H1 (cell line): ENCODE measurements at regions not wholly inside any gene's neighbourhood (a gene's known extent, or its start where the extent isn't known, plus 50 kb on each side); places are given as distances from the start of the nearest gene placed in this dataset.

Experiments
- CTCF ChIA-PET: fragments of 300-600 bp; sonication (Branson Sonifier 250); formaldehyde crosslinking; loops from one replicate; lab custom pipeline; 2021; ENCODE audit not compliant: partially characterized antibody; lab: Charles Lee
- POLR2A ChIA-PET: fragments of 300-600 bp; sonication (Branson Sonifier 250); formaldehyde crosslinking; loops from one replicate; lab custom pipeline; 2021; ENCODE audit warnings: inconsistent platforms; ENCODE audit not compliant: partially characterized antibody; lab: Charles Lee
- DNase-seq, 2 experiments: peaks; one replicate each; pipeline versions ENCODE4 v3.0.0 to v3.0.0-alpha.2; 2010 to 2022; ENCODE audit warnings: low spot score in 2 of 2, low read depth in 1 of 2, mixed read lengths in 1 of 2
- FAIRE-seq: peaks from 2 replicates; lab custom pipeline; 2011; peaks lifted over from hg19 to GRCh38; lab: Jason Lieb, UNC
- H2AFZ ChIP-seq: 2 replicates; pipeline ENCODE4 v1.8.1; 2012; ENCODE audit warnings: low read length, inconsistent platforms
- H2AK5ac ChIP-seq: 2 replicates; pipeline ENCODE4 v1.6.1; 2013; ENCODE audit warnings: low read depth, low read length
- H2BK120ac ChIP-seq: replicated peaks from 2 replicates; pipeline ENCODE3; 2013; ENCODE audit warnings: low read depth, low read length, inconsistent platforms
- H2BK12ac ChIP-seq: 2 replicates; pipeline ENCODE4 v1.6.1; 2013; ENCODE audit warnings: low read depth, low read length
- H2BK15ac ChIP-seq: 2 replicates; pipeline ENCODE4 v1.6.1; 2013; ENCODE audit warnings: low read length
- H2BK20ac ChIP-seq: 2 replicates; pipeline ENCODE4 v1.6.1; 2013; ENCODE audit warnings: low read length
- H2BK5ac ChIP-seq: 2 replicates; pipeline ENCODE4 v1.6.1; 2013; ENCODE audit warnings: low read depth, low read length
- H3K14ac ChIP-seq: 2 replicates; pipeline ENCODE4 v1.6.1; 2013; ENCODE audit warnings: inconsistent platforms; ENCODE audit not compliant: insufficient read length
- H3K18ac ChIP-seq: 2 replicates; pipeline ENCODE4 v1.6.1; 2013; ENCODE audit warnings: low read length; ENCODE audit errors: extremely low read depth
- H3K23ac ChIP-seq: 2 replicates; pipeline ENCODE4 v1.6.1; 2013; ENCODE audit warnings: inconsistent platforms; ENCODE audit not compliant: insufficient read length
- H3K23me2 ChIP-seq: 2 replicates; pipeline ENCODE4 v1.6.1; 2013; ENCODE audit warnings: low read depth, low read length
- H3K27ac ChIP-seq: 2 replicates; pipeline ENCODE4 v1.6.1; 2011; ENCODE audit warnings: low read depth, low read length, inconsistent platforms
- H3K27me3 ChIP-seq, 4 experiments: replicated peaks in 1 of 4; 1 replicate in 1 of 4; 2 replicates in 3 of 4; pipeline versions ENCODE4 v1.6.1 to v1.8.1; 2011 to 2013; ENCODE audit warnings: low read length in 3 of 4, mild to moderate bottlenecking in 3 of 4, inconsistent platforms in 2 of 4, mixed read lengths in 2 of 4, moderate library complexity in 1 of 4; ENCODE audit not compliant: control insufficient read depth in 3 of 4, insufficient read depth in 3 of 4; ENCODE audit errors: extremely low read depth in 1 of 4
- H3K36me3 ChIP-seq, 4 experiments: 2 replicates each; pipeline versions ENCODE4 v1.6.1 to v1.8.1; 2011 to 2013; ENCODE audit warnings: mild to moderate bottlenecking in 4 of 4, low read length in 3 of 4, moderate library complexity in 2 of 4, control low read depth in 1 of 4, inconsistent platforms in 1 of 4; ENCODE audit not compliant: insufficient read depth in 4 of 4, control insufficient read depth in 2 of 4
- H3K4ac ChIP-seq: replicated peaks from 2 replicates; pipeline ENCODE3; 2013; ENCODE audit warnings: low read length, low read depth, mixed read lengths, inconsistent platforms; ENCODE audit not compliant: insufficient read length
- H3K4me1 ChIP-seq, 4 experiments: replicated peaks in 1 of 4; 1 replicate in 1 of 4; 2 replicates in 3 of 4; pipeline versions ENCODE4 v1.6.1 to v1.8.1; 2011 to 2013; ENCODE audit warnings: low read length in 3 of 4, inconsistent platforms in 2 of 4, mixed read lengths in 1 of 4; ENCODE audit not compliant: insufficient read depth in 4 of 4, control insufficient read depth in 3 of 4
- H3K4me2 ChIP-seq, 2 experiments: 2 replicates each; pipeline versions ENCODE4 v1.6.1 to v1.8.1; 2011 to 2013; ENCODE audit warnings: low read depth in 2 of 2, low read length in 2 of 2, control low read depth in 1 of 2, inconsistent platforms in 1 of 2, mild to moderate bottlenecking in 1 of 2; ENCODE audit not compliant: insufficient read depth in 1 of 2
- H3K4me3 ChIP-seq, 4 experiments: fragments of 200-600, 300-600 bp in 1 of 4; sonication (generic), shearing (Covaris generic), sonication (Bioruptor Twin) in 1 of 4; 2 replicates each; pipeline versions ENCODE4 v1.5.1 to v1.8.1; 2011 to 2016; ENCODE audit warnings: low read length in 4 of 4, low read depth in 3 of 4, control low read depth in 2 of 4, inconsistent platforms in 2 of 4, mild to moderate bottlenecking in 2 of 4, mixed read lengths in 1 of 4, moderate library complexity in 1 of 4; ENCODE audit not compliant: insufficient read depth in 2 of 4; ENCODE audit errors: extremely low read depth in 1 of 4
- H3K56ac ChIP-seq: replicated peaks from 2 replicates; pipeline ENCODE3; 2013; ENCODE audit warnings: low read depth, mild to moderate bottlenecking, mixed read lengths, low read length, inconsistent platforms; ENCODE audit not compliant: insufficient read length
- H3K79me1 ChIP-seq: 2 replicates; pipeline ENCODE4 v1.6.1; 2013; ENCODE audit warnings: low read depth, low read length, control low read depth
- H3K79me2 ChIP-seq, 2 experiments: 2 replicates each; pipeline versions ENCODE4 v1.6.1 to v1.8.1; 2012 to 2013; ENCODE audit warnings: low read length in 2 of 2, mild to moderate bottlenecking in 2 of 2, inconsistent platforms in 1 of 2; ENCODE audit not compliant: insufficient read depth in 2 of 2, control insufficient read depth in 1 of 2
- H3K9ac ChIP-seq, 4 experiments: replicated peaks in 1 of 4; 1 replicate in 1 of 4; 2 replicates in 3 of 4; pipeline versions ENCODE4 v1.6.1 to v1.8.1; 2011 to 2013; ENCODE audit warnings: low read depth in 3 of 4, low read length in 3 of 4, control low read depth in 2 of 4, mild to moderate bottlenecking in 2 of 4, moderate library complexity in 2 of 4, inconsistent platforms in 1 of 4; ENCODE audit errors: extremely low read depth in 1 of 4
- H3K9me3 ChIP-seq, 2 experiments: 2 replicates each; pipeline versions ENCODE4 v1.6.1 to v1.8.1; 2012 to 2013; ENCODE audit warnings: mild to moderate bottlenecking in 2 of 2, moderate library complexity in 2 of 2, control low read depth in 1 of 2, inconsistent platforms in 1 of 2, low read depth in 1 of 2, low read length in 1 of 2, mixed read lengths in 1 of 2; ENCODE audit not compliant: insufficient read depth in 2 of 2
- H4K20me1 ChIP-seq, 2 experiments: replicated peaks in 1 of 2; 2 replicates each; pipeline versions ENCODE3 to v1.8.1; 2011 to 2013; ENCODE audit warnings: inconsistent platforms in 2 of 2, low read length in 2 of 2, mild to moderate bottlenecking in 1 of 2; ENCODE audit not compliant: insufficient read depth in 2 of 2, control insufficient read depth in 1 of 2
- H4K5ac ChIP-seq: 2 replicates; pipeline ENCODE4 v1.6.1; 2013; ENCODE audit warnings: low read length, low read depth, mixed read lengths, inconsistent platforms; ENCODE audit not compliant: insufficient read length
- H4K8ac ChIP-seq: 2 replicates; pipeline ENCODE4 v1.8.0; 2013; ENCODE audit warnings: mild to moderate bottlenecking, moderate library complexity, low read length, inconsistent platforms; ENCODE audit not compliant: insufficient read depth; ENCODE audit errors: extremely low read depth
- H4K91ac ChIP-seq: replicated peaks from 2 replicates; pipeline ENCODE3; 2013; ENCODE audit warnings: low read length, mixed read lengths, inconsistent platforms; ENCODE audit not compliant: insufficient read length
- ATF3 ChIP-seq: IDR thresholded peaks from 2 replicates; pipeline ENCODE4 v1.6.1; 2011; ENCODE audit warnings: low read depth, mild to moderate bottlenecking, low read length; ENCODE audit not compliant: insufficient read depth
- BCL11A ChIP-seq, 2 experiments: IDR thresholded peaks; one replicate each; pipeline ENCODE4 v1.6.1; 2011; ENCODE audit warnings: low read depth in 2 of 2, low read length in 2 of 2, mild to moderate bottlenecking in 2 of 2
- EP300 ChIP-seq, 2 experiments: IDR thresholded peaks; 1 replicate in 1 of 2; 2 replicates in 1 of 2; pipeline ENCODE4 v1.6.1; 2011 to 2012; ENCODE audit warnings: low read depth in 2 of 2, low read length in 2 of 2, mild to moderate bottlenecking in 2 of 2, borderline replicate concordance in 1 of 2, inconsistent platforms in 1 of 2, moderate library complexity in 1 of 2
- HDAC6 ChIP-seq: IDR thresholded peaks from one replicate; pipeline ENCODE4 v1.7.1; 2012; ENCODE audit warnings: low read depth, mild to moderate bottlenecking, inconsistent platforms, low read length, moderate library complexity
- MAX ChIP-seq: IDR thresholded peaks from 2 replicates; pipeline ENCODE4 v1.6.1; 2012; ENCODE audit warnings: inconsistent platforms
- POLR2A ChIP-seq, 2 experiments: IDR thresholded peaks; 1 replicate in 1 of 2; 2 replicates in 1 of 2; pipeline ENCODE4 v1.6.1; 2011; ENCODE audit warnings: low read depth in 2 of 2, low read length in 2 of 2, mild to moderate bottlenecking in 2 of 2; ENCODE audit errors: control extremely low read depth in 1 of 2
- POLR2AphosphoS5 ChIP-seq: IDR thresholded peaks from 2 replicates; pipeline ENCODE4 v1.6.1; 2011; ENCODE audit warnings: low read depth, low read length
- POU5F1 ChIP-seq: IDR thresholded peaks from 2 replicates; pipeline ENCODE4 v1.6.1; 2011; ENCODE audit warnings: low read depth, mild to moderate bottlenecking, low read length, moderate library complexity
- RXRA ChIP-seq: IDR thresholded peaks from 2 replicates; pipeline ENCODE4 v1.6.1; 2011; ENCODE audit warnings: low read depth, mild to moderate bottlenecking, low read length, moderate library complexity; ENCODE audit not compliant: insufficient read depth
- SIRT6 ChIP-seq: IDR thresholded peaks from one replicate; pipeline ENCODE4 v1.7.1; 2012; ENCODE audit warnings: low read length, inconsistent platforms
- SIX5 ChIP-seq: IDR thresholded peaks from 2 replicates; pipeline ENCODE4 v1.6.1; 2011; ENCODE audit warnings: mild to moderate bottlenecking, low read depth, low read length
- SUZ12 ChIP-seq: fragments of 200-600 bp; sonication (generic); IDR thresholded peaks from 2 replicates; pipeline ENCODE4 v1.6.1; 2012; ENCODE audit warnings: mild to moderate bottlenecking, inconsistent platforms, low read length, moderate library complexity, mixed read lengths
- ZNF274 ChIP-seq: IDR thresholded peaks from 2 replicates; pipeline ENCODE4 v1.7.0; 2012; ENCODE audit warnings: low read length, borderline replicate concordance; ENCODE audit errors: extremely low read depth
- WGBS, 2 experiments: shearing (Covaris generic) in 1 of 2; methylation state at CpG; one replicate each; pipeline versions ENCODE4 v1.1.6 to v1.1.7; 2013 to 2015; ENCODE audit warnings: low lambda C conversion rate in 2 of 2, mixed read lengths in 2 of 2, inconsistent platforms in 1 of 2, low coverage in 1 of 2, missing lambda C conversion rate in 1 of 2; ENCODE audit not compliant: insufficient replicate concordance in 2 of 2, insufficient coverage in 1 of 2, insufficient read length in 1 of 2; ENCODE audit errors: extremely low coverage in 1 of 2, missing lambda C conversion rate in 1 of 2; 5-methylcytosine and 5-hydroxymethylcytosine counted together

GRCh38 chr12:14193639-14194038 is 171.8 kb upstream of the ATF7IP start:
- POLR2A ChIA-PET = no interaction called here
- Histone ChIP-seq H3K36me3 (no peaks in the 10 kb centered on the region), H3K79me1 (no peaks in the 10 kb centered on the region), H3K18ac (no peak overlapping the region), H3K9me3 (no peaks in the 10 kb centered on the region), H2BK20ac (no peak overlapping the region), H3K4ac (no peak overlapping the region), H4K5ac (no peak overlapping the region), H3K9ac (no peak overlapping the region), H3K14ac (no peak overlapping the region), H2BK15ac (no peak overlapping the region), H3K4me1 (peaks cover 0 to 6% (median 4%) of the 10 kb centered on the region in 4 experiments; a peak in 3 of 7 replicates), H3K79me2 (no peaks in the 10 kb centered on the region), H4K91ac (no peak overlapping the region), H3K4me2 (no peak overlapping the region), H2AK5ac (no peak overlapping the region), H4K8ac (no peak overlapping the region), H2BK120ac (no peak overlapping the region), H3K27ac (no peak overlapping the region), H3K4me3 (no peak overlapping the region), H3K56ac (no peak overlapping the region), H2BK5ac (no peak overlapping the region), H2BK12ac (no peak overlapping the region), H3K23me2 (no peaks in the 10 kb centered on the region), H3K23ac (no peak overlapping the region), H2AFZ (no peak overlapping the region), H3K27me3 (no peaks in the 10 kb centered on the region), H4K20me1 (no peaks in the 10 kb centered on the region)
- FAIRE-seq (no peak), DNase-seq (no peak)
- 52% methylated on average over 10 of the region's 10 CpGs; no CpG with 5 or more reads in 1 of the 2 experiments for WGBS, 2 experiments
- CTCF ChIA-PET = interaction anchor here (0.6 kb wide), 1 partner anchor 12 kb away, joined by 3 read pairs; no protein-coding TSS in a partner anchor
- TF ChIP-seq RXRA (no peak), SUZ12 (no peak), ATF3 (no peak), POLR2A (IDR thresholded peaks at IDR 0.05; ENCODE audit: control extremely low read depth in 1 of 2, low read depth in 2 of 2, low read length in 2 of 2) (no peak), ZNF274 (no peak), SIX5 (no peak), POU5F1 (no peak), BCL11A (IDR thresholded peaks at IDR 0.05; ENCODE audit: low read depth in 2 of 2, low read length in 2 of 2) (no peak), HDAC6 (no peak), POLR2AphosphoS5 (no peak), MAX (no peak), SIRT6 (no peak), EP300 (IDR thresholded peaks at IDR 0.05; ENCODE audit: borderline replicate concordance in 1 of 2, low read depth in 2 of 2, low read length in 2 of 2) (no peak)
